MCF 10A (cell line): ENCODE measurements at regions not wholly inside any gene's neighbourhood (a gene's known extent, or its start where the extent isn't known, plus 50 kb on each side); places are given as distances from the start of the nearest gene placed in this dataset.
A peak's percentile ranks its signal among the peaks of the same experiment; 100 is the strongest.
"Not testable (repeated sequence)": the region's sequence is repeated elsewhere in the genome, so short reads cannot be mapped to it uniquely, and the experiment has no call there.

Source experiments
- BruUV-seq: library from RNA; stranded (reverse); fragments of 400-500 nt; replicated peaks from 2 replicates; lab custom pipeline; 2021; lab: Mats Ljungman, UMichigan
- CTCF ChIA-PET: fragments of 300-600 bp; sonication (Branson Sonifier 250); formaldehyde crosslinking; extraction: SDS; loops from one replicate; lab custom pipeline; 2021; ENCODE audit warnings: antibody characterized with exemption, inconsistent platforms; lab: Yijun Ruan, JAX
- POLR2A ChIA-PET: fragments of 300-600, 350-650 bp; sonication (Branson Sonifier 250); formaldehyde crosslinking; extraction: SDS; loops from one replicate; lab custom pipeline; 2020; ENCODE audit warnings: antibody characterized with exemption, inconsistent platforms; lab: Yijun Ruan, JAX
- DNase-seq: peaks from one replicate; pipeline ENCODE4 v3.0.0-alpha.2; 2018; ENCODE audit not compliant: unreplicated experiment
- H3K27ac Mint-ChIP-seq: one replicate; pipeline ENCODE4 v1.8.0; 2022; ENCODE audit warnings: mild to moderate bottlenecking, low read depth, mixed read lengths; ENCODE audit not compliant: unreplicated experiment
- H3K27me3 Mint-ChIP-seq: one replicate; pipeline ENCODE4 v1.8.0; 2022; ENCODE audit warnings: mixed read lengths; ENCODE audit not compliant: insufficient read depth, unreplicated experiment
- H3K36me3 Mint-ChIP-seq: one replicate; pipeline ENCODE4 v1.8.0; 2022; ENCODE audit warnings: mild to moderate bottlenecking, moderate library complexity, mixed read lengths; ENCODE audit not compliant: insufficient read depth, unreplicated experiment
- H3K4me1 Mint-ChIP-seq: one replicate; pipeline ENCODE4 v1.8.0; 2022; ENCODE audit warnings: mixed read lengths; ENCODE audit not compliant: insufficient read depth, unreplicated experiment
- H3K4me3 Mint-ChIP-seq: one replicate; pipeline ENCODE4 v1.8.0; 2022; ENCODE audit warnings: mild to moderate bottlenecking, moderate library complexity, mixed read lengths; ENCODE audit not compliant: unreplicated experiment
- H3K9me3 Mint-ChIP-seq: one replicate; pipeline ENCODE4 v1.8.0; 2022; ENCODE audit warnings: mixed read lengths; ENCODE audit not compliant: unreplicated experiment
- intact Hi-C: fragments of 100-400 bp; cut with micrococcal nuclease; formaldehyde crosslinking; loops from 2 replicates; pipeline ENCODE4 v1.14.1; 2022
- TF ChIP-seq, protein P1 (sequence below): fragments of 200-600 bp; IDR thresholded peaks from one replicate; pipeline ENCODE4 v1.8.0; 2022; ENCODE audit warnings: antibody characterized with exemption, mild to moderate bottlenecking; ENCODE audit not compliant: unreplicated experiment

GRCh38 chr9:17888066-17888465 lies 309.2 kb downstream of the SH3GL2 start:
- H3K9me3 Mint-ChIP-seq, result peaks cover 4% of the 10 kb centered on the region
- CTCF ChIA-PET, result interaction anchor here (0.6 to 0.9 kb wide), 3 partner anchors 76 to 476 kb away, joined by 3 read pairs; no protein-coding TSS in a partner anchor
- no TSS peak for BruUV-seq
- peaks cover 15% of the 10 kb centered on the region for H3K4me1 Mint-ChIP-seq
- no peaks in the 10 kb centered on the region for H3K27me3 Mint-ChIP-seq
- POLR2A ChIA-PET, result no interaction called here
- H3K27ac Mint-ChIP-seq, result no peak overlapping the region
- DNase-seq, result no peak
- intact Hi-C loops, result no loop called here
- no peaks in the 10 kb centered on the region for H3K36me3 Mint-ChIP-seq
- TF ChIP-seq, protein P1, sequence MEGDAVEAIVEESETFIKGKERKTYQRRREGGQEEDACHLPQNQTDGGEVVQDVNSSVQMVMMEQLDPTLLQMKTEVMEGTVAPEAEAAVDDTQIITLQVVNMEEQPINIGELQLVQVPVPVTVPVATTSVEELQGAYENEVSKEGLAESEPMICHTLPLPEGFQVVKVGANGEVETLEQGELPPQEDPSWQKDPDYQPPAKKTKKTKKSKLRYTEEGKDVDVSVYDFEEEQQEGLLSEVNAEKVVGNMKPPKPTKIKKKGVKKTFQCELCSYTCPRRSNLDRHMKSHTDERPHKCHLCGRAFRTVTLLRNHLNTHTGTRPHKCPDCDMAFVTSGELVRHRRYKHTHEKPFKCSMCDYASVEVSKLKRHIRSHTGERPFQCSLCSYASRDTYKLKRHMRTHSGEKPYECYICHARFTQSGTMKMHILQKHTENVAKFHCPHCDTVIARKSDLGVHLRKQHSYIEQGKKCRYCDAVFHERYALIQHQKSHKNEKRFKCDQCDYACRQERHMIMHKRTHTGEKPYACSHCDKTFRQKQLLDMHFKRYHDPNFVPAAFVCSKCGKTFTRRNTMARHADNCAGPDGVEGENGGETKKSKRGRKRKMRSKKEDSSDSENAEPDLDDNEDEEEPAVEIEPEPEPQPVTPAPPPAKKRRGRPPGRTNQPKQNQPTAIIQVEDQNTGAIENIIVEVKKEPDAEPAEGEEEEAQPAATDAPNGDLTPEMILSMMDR, result no peak
- peak overlapping the region; percentile 7 for H3K4me3 Mint-ChIP-seq

DNA sequence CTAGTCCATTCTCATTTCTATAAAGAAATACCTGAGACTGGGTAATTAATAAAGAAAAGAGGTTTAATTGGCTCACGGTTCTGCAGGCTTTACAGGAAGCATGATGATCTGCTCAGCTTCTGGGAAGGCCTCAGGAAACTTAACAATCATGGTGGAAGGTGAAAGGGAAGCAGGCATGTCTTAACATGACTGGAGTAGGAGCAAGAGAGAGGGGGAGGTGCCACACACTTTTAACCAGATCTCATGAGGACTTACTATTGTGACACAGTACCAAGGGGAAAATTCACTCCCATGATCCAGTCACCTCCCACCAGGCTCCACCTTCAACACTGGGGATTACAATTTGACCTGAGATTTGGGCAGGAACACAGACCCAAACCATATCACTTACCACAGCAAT lies 310.1 kb downstream of the SH3GL2 start:
- intact Hi-C loops, H3K27me3 Mint-ChIP-seq: not testable (repeated sequence)
- peaks cover 15% of the 10 kb centered on the region for H3K4me1 Mint-ChIP-seq

GRCh38 chr9:17894501-17895160 lies 315.8 kb downstream of the SH3GL2 start:
- BruUV-seq, result no TSS peak
- TF ChIP-seq, protein P1, result no peak
- peaks cover 16% of the 10 kb centered on the region for H3K27me3 Mint-ChIP-seq
- intact Hi-C loops, result no loop called here
- CTCF ChIA-PET, result interaction anchor here (0.7 kb wide), 1 partner anchor 1669 kb away, joined by 3 read pairs; no protein-coding TSS in a partner anchor
- no peak overlapping the region for H3K4me3 Mint-ChIP-seq
- no peak overlapping the region for H3K27ac Mint-ChIP-seq
- no peak for DNase-seq
- POLR2A ChIA-PET, result interaction anchor here (0.6 kb wide), 1 partner anchor 779 kb away, joined by 3 read pairs; no protein-coding TSS in a partner anchor
- H3K36me3 Mint-ChIP-seq, result no peaks in the 10 kb centered on the region
- peaks cover 4% of the 10 kb centered on the region for H3K9me3 Mint-ChIP-seq
- H3K4me1 Mint-ChIP-seq, result no peaks in the 10 kb centered on the region

More for the DNA sequence above, 310.1 kb downstream of the SH3GL2 start:
- H3K9me3 Mint-ChIP-seq, H3K36me3 Mint-ChIP-seq, BruUV-seq, CTCF ChIA-PET, POLR2A ChIA-PET: not testable (repeated sequence)
- H3K4me3 Mint-ChIP-seq, result peak overlapping the region; percentile 7
- peak; percentile 38 for DNase-seq
- H3K27ac Mint-ChIP-seq, result peak overlapping the region; percentile 65

- H3K4me1 Mint-ChIP-seq, result no peaks in the 10 kb centered on the region
- POLR2A ChIA-PET, result interaction anchor here (0.6 kb wide), 1 partner anchor 15 kb away, joined by 3 read pairs; no protein-coding TSS in a partner anchor
- no TSS peak for BruUV-seq
- intact Hi-C loops, result no loop called here
- H3K27me3 Mint-ChIP-seq, result peaks cover 24% of the 10 kb centered on the region
- no peak overlapping the region for H3K27ac Mint-ChIP-seq
- CTCF ChIA-PET, result no interaction called here
- TF ChIP-seq, protein P1, result no peak
- no peak overlapping the region for H3K4me3 Mint-ChIP-seq
- no peak for DNase-seq
- H3K36me3 Mint-ChIP-seq, result no peaks in the 10 kb centered on the region
- H3K9me3 Mint-ChIP-seq, result no peaks in the 10 kb centered on the region
Observed at GRCh38 chr9:17900606-17901005, 321.7 kb downstream of the SH3GL2 start.
